Neural cell (in vitro differentiated cells): ENCODE measurements at regions not wholly inside any gene's neighbourhood (a gene's known extent, or its start where the extent isn't known, plus 50 kb on each side); places are given as distances from the start of the nearest gene placed in this dataset.

Source experiments
- EP300 ChIP-seq: fragments of 450-650 bp; conservative IDR thresholded peaks from 2 replicates; pipeline ENCODE4 v1.6.1; 2014; ENCODE audit warnings: antibody characterized with exemption, mild to moderate bottlenecking, moderate library complexity; ENCODE audit not compliant: poor library complexity, severe bottlenecking
- POLR2AphosphoS5 ChIP-seq: IDR thresholded peaks from 2 replicates; pipeline ENCODE4 v1.6.1; 2012
- TAF1 ChIP-seq: IDR thresholded peaks from 2 replicates; pipeline ENCODE4 v1.6.1; 2012; ENCODE audit warnings: low read depth

DNA sequence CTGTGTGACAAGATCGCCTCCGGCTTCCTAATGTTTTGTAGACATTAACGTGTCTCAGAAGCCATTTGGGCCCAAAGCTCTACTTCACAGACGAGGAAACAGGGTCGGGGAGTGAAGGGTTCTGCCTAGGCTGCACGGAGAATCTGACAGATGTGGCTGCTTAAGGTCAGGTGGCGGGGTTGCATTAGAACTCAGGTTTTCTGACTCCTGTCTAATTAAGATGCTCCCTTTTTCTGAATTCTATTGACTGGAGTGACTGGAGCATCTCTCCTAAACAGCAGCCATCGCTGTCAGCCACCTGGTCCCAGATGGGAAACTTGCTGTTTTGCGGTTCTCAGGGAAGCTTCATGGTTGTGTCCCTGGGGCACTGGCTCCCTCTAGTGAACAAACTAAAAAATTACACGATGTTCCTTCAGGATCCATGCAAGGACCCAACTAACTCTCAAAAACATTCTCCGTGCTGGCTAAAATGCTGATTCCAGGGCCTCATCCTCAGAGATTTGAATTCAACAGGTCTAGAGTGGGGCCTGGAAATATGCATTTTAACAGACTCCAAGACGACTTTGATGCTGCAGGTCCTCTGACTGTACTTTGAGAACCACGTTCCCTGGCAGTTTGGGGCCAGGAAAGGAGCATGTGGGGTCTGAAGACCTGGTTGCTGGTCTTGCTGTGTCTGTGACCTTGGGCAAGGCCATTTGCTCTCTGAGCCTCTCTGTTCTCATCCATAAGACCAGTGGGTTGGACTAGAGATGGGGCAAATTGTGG is 117.4 kb downstream of the IRF8 start:
- no peak for TF ChIP-seq TAF1
- TF ChIP-seq EP300: peak; percentile 23
- TF ChIP-seq POLR2AphosphoS5: no peak
